ENCODE measurements at regions not wholly inside any gene's neighbourhood (a gene's known extent, or its start where the extent isn't known, plus 50 kb on each side); places are given as distances from the start of the nearest gene placed in this dataset.

- H3K27ac ChIP-seq: no peak overlapping the region
- TF ChIP-seq CTCF (IDR thresholded peaks at IDR 0.05) (no peak), ZFX (IDR thresholded peaks at IDR 0.05; ENCODE audit: borderline replicate concordance) (no peak)
These were observed 69.0 kb upstream of the OTOS start for GRCh38 chr2:240209493-240209892.

GRCh38 chr2:240210198-240210965, 69.9 kb upstream of the OTOS start:
- H3K27ac ChIP-seq: no peak overlapping the region
- TF ChIP-seq ZFX (IDR thresholded peaks at IDR 0.05; ENCODE audit: borderline replicate concordance) (no peak), CTCF (IDR thresholded peaks at IDR 0.05) (no peak)

GRCh38 chr2:240211096-240211495, 70.6 kb upstream of the OTOS start:
- no peak overlapping the region for H3K27ac ChIP-seq
- no peak for TF ChIP-seq CTCF (IDR thresholded peaks at IDR 0.05)
- no peak for TF ChIP-seq ZFX (IDR thresholded peaks at IDR 0.05; ENCODE audit: borderline replicate concordance)

- TF ChIP-seq ZFX (IDR thresholded peaks at IDR 0.05; ENCODE audit: borderline replicate concordance) (no peak), CTCF (IDR thresholded peaks at IDR 0.05) (no peak)
- no peak overlapping the region for H3K27ac ChIP-seq
These were observed 71.4 kb upstream of the OTOS start for GRCh38 chr2:240211598-240212424.

- no peak overlapping the region for H3K27ac ChIP-seq
- TF ChIP-seq ZFX (IDR thresholded peaks at IDR 0.05; ENCODE audit: borderline replicate concordance) (no peak), CTCF (IDR thresholded peaks at IDR 0.05) (no peak)
These were observed 72.2 kb upstream of the OTOS start for GRCh38 chr2:240212425-240213225.

- TF ChIP-seq ZFX (IDR thresholded peaks at IDR 0.05; ENCODE audit: borderline replicate concordance): no peak
- no peak for TF ChIP-seq CTCF (IDR thresholded peaks at IDR 0.05)
- no peak overlapping the region for H3K27ac ChIP-seq
These were observed 72.7 kb upstream of the OTOS start for GRCh38 chr2:240213226-240213475.

Data from 22Rv1 (cell line).